ENCODE measurements at regions not wholly inside any gene's neighbourhood (a gene's known extent, or its start where the extent isn't known, plus 50 kb on each side); places are given as distances from the start of the nearest gene placed in this dataset.

- peaks cover 0 to 3% (median 0%) of the 10 kb centered on the region in 4 donors for H3K9me3 ChIP-seq (ENCODE audit: control insufficient read depth in 4 of 4, low read length in 3 of 4)
- no peaks in the 10 kb centered on the region for H3K36me3 ChIP-seq (ENCODE audit: control insufficient read depth in 4 of 4, insufficient read depth in 3 of 4, low read depth in 1 of 4, low read length in 3 of 4)
- H3K4me1 ChIP-seq (ENCODE audit: control insufficient read depth in 4 of 4, insufficient read depth in 4 of 4, low read length in 3 of 4): no peaks in the 10 kb centered on the region
- no peak for TF ChIP-seq FOXA1 (IDR thresholded peaks at IDR 0.05)
- TF ChIP-seq HNF4A (conservative IDR thresholded peaks at IDR 0.05): no peak
- TF ChIP-seq, protein P1, sequence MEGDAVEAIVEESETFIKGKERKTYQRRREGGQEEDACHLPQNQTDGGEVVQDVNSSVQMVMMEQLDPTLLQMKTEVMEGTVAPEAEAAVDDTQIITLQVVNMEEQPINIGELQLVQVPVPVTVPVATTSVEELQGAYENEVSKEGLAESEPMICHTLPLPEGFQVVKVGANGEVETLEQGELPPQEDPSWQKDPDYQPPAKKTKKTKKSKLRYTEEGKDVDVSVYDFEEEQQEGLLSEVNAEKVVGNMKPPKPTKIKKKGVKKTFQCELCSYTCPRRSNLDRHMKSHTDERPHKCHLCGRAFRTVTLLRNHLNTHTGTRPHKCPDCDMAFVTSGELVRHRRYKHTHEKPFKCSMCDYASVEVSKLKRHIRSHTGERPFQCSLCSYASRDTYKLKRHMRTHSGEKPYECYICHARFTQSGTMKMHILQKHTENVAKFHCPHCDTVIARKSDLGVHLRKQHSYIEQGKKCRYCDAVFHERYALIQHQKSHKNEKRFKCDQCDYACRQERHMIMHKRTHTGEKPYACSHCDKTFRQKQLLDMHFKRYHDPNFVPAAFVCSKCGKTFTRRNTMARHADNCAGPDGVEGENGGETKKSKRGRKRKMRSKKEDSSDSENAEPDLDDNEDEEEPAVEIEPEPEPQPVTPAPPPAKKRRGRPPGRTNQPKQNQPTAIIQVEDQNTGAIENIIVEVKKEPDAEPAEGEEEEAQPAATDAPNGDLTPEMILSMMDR (IDR thresholded peaks at IDR 0.05; ENCODE audit: low read depth, low read length, missing input control): no peak
- TF ChIP-seq JUND (IDR thresholded peaks at IDR 0.05): no peak
- no peak for TF ChIP-seq SP1 (IDR thresholded peaks at IDR 0.05)
- TF ChIP-seq YY1 (IDR thresholded peaks at IDR 0.05): no peak
- TF ChIP-seq RXRA (IDR thresholded peaks at IDR 0.05): no peak
- TF ChIP-seq RAD21 (IDR thresholded peaks at IDR 0.05): no peak
- no peak for TF ChIP-seq EGR1 (IDR thresholded peaks at IDR 0.05; ENCODE audit: low read depth in 2 of 2)
- no peak for TF ChIP-seq HNF4G (IDR thresholded peaks at IDR 0.05)
- TF ChIP-seq FOXA2 (IDR thresholded peaks at IDR 0.05): no peak
- TF ChIP-seq, protein P2, sequence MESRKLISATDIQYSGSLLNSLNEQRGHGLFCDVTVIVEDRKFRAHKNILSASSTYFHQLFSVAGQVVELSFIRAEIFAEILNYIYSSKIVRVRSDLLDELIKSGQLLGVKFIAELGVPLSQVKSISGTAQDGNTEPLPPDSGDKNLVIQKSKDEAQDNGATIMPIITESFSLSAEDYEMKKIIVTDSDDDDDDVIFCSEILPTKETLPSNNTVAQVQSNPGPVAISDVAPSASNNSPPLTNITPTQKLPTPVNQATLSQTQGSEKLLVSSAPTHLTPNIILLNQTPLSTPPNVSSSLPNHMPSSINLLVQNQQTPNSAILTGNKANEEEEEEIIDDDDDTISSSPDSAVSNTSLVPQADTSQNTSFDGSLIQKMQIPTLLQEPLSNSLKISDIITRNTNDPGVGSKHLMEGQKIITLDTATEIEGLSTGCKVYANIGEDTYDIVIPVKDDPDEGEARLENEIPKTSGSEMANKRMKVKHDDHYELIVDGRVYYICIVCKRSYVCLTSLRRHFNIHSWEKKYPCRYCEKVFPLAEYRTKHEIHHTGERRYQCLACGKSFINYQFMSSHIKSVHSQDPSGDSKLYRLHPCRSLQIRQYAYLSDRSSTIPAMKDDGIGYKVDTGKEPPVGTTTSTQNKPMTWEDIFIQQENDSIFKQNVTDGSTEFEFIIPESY (IDR thresholded peaks at IDR 0.05): no peak
- TF ChIP-seq TAF1 (conservative IDR thresholded peaks at IDR 0.05): no peak
- TF ChIP-seq NR2F2 (IDR thresholded peaks at IDR 0.05): no peak
- no peak for TF ChIP-seq MAX (IDR thresholded peaks at IDR 0.05)
- no peak for TF ChIP-seq REST (IDR thresholded peaks at IDR 0.05)
- TF ChIP-seq GABPA (IDR thresholded peaks at IDR 0.05 in 1 of 2, conservative IDR thresholded peaks at IDR 0.05 in 1 of 2): no peak
- no peak for TF ChIP-seq ATF3 (IDR thresholded peaks at IDR 0.05)
- no peak for DNase-seq (ENCODE audit: low spot score)
- no peaks in the 10 kb centered on the region for H3K27me3 ChIP-seq (ENCODE audit: control insufficient read depth in 4 of 4, insufficient read depth in 4 of 4, low read length in 3 of 4)
- H3K9ac ChIP-seq (ENCODE audit: low read depth in 1 of 2, low read length in 2 of 2): no peak overlapping the region
- H3K27ac ChIP-seq (ENCODE audit: low read depth in 1 of 2, low read length in 2 of 2): no peak overlapping the region
- 76% methylated on average over 4 of the region's 4 CpGs for WGBS
- H3K4me3 ChIP-seq (ENCODE audit: low read depth in 1 of 3, low read length in 3 of 3): no peak overlapping the region
Measured at GRCh38 chr5:126189862-126190261, 233.3 kb upstream of the GRAMD2B start.

All from liver (tissue), 8 donors.